ENCODE measurements at regions not wholly inside any gene's neighbourhood (a gene's known extent, or its start where the extent isn't known, plus 50 kb on each side); places are given as distances from the start of the nearest gene placed in this dataset.

DNA sequence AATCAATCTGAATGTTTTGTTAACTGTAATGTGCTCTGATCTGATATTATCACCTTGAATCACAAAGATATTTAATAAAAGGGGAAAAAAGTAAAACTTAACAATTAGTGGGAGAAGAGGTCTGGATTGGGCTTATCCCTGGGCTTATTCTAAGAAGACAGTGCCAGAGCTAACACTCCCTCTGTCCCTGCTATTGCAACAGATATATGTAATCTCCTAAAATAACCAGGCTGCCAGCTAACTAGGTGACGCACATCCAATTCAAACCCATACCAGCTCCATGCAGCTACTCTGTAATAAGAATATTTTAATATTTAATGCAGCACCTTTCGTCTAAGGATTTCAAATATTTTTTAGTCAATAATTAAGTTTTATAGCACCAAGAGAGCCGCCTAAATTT lies 330.1 kb upstream of the MARCKS start:
- H3K36me3 ChIP-seq, result no peaks in the 10 kb centered on the region
- no peak overlapping the region for H3K4me3 ChIP-seq
- intact Hi-C loops (cut with micrococcal nuclease), result no loop called here
- no peak overlapping the region for H3K27ac ChIP-seq (replicated peaks)
- H3K9me3 ChIP-seq (replicated peaks), result no peaks in the 10 kb centered on the region
- DNase-seq, result no peak
- no peaks in the 10 kb centered on the region for H3K27me3 ChIP-seq (ENCODE audit: low read depth)
- no peaks in the 10 kb centered on the region for H3K4me1 ChIP-seq
- TF ChIP-seq CTCF (IDR thresholded peaks at IDR 0.05; ENCODE audit: borderline replicate concordance), result no peak

DNA sequence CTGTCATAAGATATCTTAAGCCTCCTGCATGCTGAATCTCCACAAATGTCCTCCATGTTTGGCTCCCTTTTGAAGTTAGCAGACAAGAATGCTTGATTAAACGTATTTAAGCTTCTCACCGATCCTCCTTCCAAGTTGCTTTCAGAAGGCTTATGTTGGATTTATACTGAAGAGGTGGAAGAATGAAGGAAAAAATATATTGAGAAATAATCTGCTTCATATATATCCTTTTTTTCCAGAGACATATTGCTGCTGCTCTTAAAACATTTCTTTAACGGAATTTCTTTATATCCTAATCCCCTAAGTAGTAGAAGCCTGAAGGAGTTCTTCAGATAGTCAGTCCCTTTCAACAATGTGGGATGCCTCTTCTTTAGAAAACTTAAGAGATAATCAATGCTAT lies 329.0 kb upstream of the MARCKS start:
- Histone ChIP-seq H3K9me3 (replicated peaks) (no peaks in the 10 kb centered on the region), H3K27me3 (ENCODE audit: low read depth) (no peaks in the 10 kb centered on the region), H3K4me1 (no peaks in the 10 kb centered on the region), H3K36me3 (no peaks in the 10 kb centered on the region), H3K27ac (replicated peaks) (no peak overlapping the region), H3K4me3 (no peak overlapping the region)
- no peak for DNase-seq
- no peak for TF ChIP-seq CTCF (IDR thresholded peaks at IDR 0.05; ENCODE audit: borderline replicate concordance)
- intact Hi-C loops (cut with micrococcal nuclease), result no loop called here

DNA sequence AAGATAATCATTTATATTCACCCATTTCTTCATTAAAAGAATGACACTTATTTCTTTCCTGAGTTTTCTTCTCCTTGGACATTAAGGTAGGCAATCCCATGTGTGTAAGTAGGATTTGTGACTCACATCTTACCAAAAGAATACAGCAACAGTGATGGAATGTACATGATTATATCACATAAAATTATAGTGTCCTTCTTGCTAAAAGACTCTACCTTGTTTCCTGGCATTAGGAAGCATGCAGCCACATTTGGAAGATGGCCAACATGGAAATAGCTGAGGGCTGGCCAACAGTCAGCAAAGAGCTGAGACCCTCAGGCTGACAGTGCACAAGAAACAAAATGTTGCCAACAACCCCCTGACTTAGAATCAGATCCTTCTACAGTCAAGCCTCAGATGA lies 327.9 kb upstream of the MARCKS start:
- Histone ChIP-seq H3K27me3 (ENCODE audit: low read depth) (no peaks in the 10 kb centered on the region), H3K4me3 (no peak overlapping the region), H3K27ac (replicated peaks) (no peak overlapping the region), H3K4me1 (no peaks in the 10 kb centered on the region), H3K36me3 (no peaks in the 10 kb centered on the region), H3K9me3 (replicated peaks) (no peaks in the 10 kb centered on the region)
- intact Hi-C loops (cut with micrococcal nuclease), result no loop called here
- no peak for DNase-seq
- TF ChIP-seq CTCF (IDR thresholded peaks at IDR 0.05; ENCODE audit: borderline replicate concordance), result no peak

- Histone ChIP-seq H3K4me1 (no peaks in the 10 kb centered on the region), H3K9me3 (replicated peaks) (no peaks in the 10 kb centered on the region), H3K27me3 (ENCODE audit: low read depth) (no peaks in the 10 kb centered on the region)
Measured at GRCh38 chr6:113529879-113530278, 327.3 kb upstream of the MARCKS start.

GRCh38 chr6:113530769-113531168 lies 326.4 kb upstream of the MARCKS start:
- no peaks in the 10 kb centered on the region for H3K9me3 ChIP-seq (replicated peaks)
- intact Hi-C loops (cut with micrococcal nuclease), result no loop called here
- H3K27me3 ChIP-seq (ENCODE audit: low read depth), result no peaks in the 10 kb centered on the region
- TF ChIP-seq CTCF (IDR thresholded peaks at IDR 0.05; ENCODE audit: borderline replicate concordance), result no peak
- H3K4me1 ChIP-seq, result no peaks in the 10 kb centered on the region
- H3K36me3 ChIP-seq, result no peaks in the 10 kb centered on the region
- no peak for DNase-seq
- H3K27ac ChIP-seq (replicated peaks), result no peak overlapping the region
- no peak overlapping the region for H3K4me3 ChIP-seq

More at GRCh38 chr6:113529879-113530278, 327.3 kb upstream of the MARCKS start:
- intact Hi-C loops (cut with micrococcal nuclease), result no loop called here
- Histone ChIP-seq H3K27ac (replicated peaks) (no peak overlapping the region), H3K4me3 (no peak overlapping the region), H3K36me3 (no peaks in the 10 kb centered on the region)
- no peak for TF ChIP-seq CTCF (IDR thresholded peaks at IDR 0.05; ENCODE audit: borderline replicate concordance)
- DNase-seq, result no peak

- TF ChIP-seq CTCF (IDR thresholded peaks at IDR 0.05; ENCODE audit: borderline replicate concordance), result no peak
- H3K36me3 ChIP-seq, result no peaks in the 10 kb centered on the region
- no peaks in the 10 kb centered on the region for H3K27me3 ChIP-seq (ENCODE audit: low read depth)
- peaks cover 7% of the 10 kb centered on the region for H3K4me1 ChIP-seq
- no peak overlapping the region for H3K4me3 ChIP-seq
- intact Hi-C loops (cut with micrococcal nuclease), result no loop called here
- no peaks in the 10 kb centered on the region for H3K9me3 ChIP-seq (replicated peaks)
- H3K27ac ChIP-seq (replicated peaks), result no peak overlapping the region
- DNase-seq, result no peak
Measured at GRCh38 chr6:113539202-113539601, 317.9 kb upstream of the MARCKS start.

Data from left ventricle myocardium inferior (tissue), 1 donor.